Glomerular endothelial cell (primary cell): ENCODE measurements at regions not wholly inside any gene's neighbourhood (a gene's known extent, or its start where the extent isn't known, plus 50 kb on each side); places are given as distances from the start of the nearest gene placed in this dataset.
"Not testable (repeated sequence)": the region's sequence is repeated elsewhere in the genome, so short reads cannot be mapped to it uniquely, and the experiment has no call there.

Experiments
- DNase-seq: peaks from one replicate; pipeline ENCODE4 v3.0.0-alpha.2; 2011; ENCODE audit warnings: low read depth, low spot score; ENCODE audit errors: extremely low read depth

GRCh38 chr2:154580767-154581166 lies 117.7 kb upstream of the KCNJ3 start:
- no peak for DNase-seq

- not testable (repeated sequence) for DNase-seq
Observed at GRCh38 chr2:154582694-154583093, 115.8 kb upstream of the KCNJ3 start.

DNA sequence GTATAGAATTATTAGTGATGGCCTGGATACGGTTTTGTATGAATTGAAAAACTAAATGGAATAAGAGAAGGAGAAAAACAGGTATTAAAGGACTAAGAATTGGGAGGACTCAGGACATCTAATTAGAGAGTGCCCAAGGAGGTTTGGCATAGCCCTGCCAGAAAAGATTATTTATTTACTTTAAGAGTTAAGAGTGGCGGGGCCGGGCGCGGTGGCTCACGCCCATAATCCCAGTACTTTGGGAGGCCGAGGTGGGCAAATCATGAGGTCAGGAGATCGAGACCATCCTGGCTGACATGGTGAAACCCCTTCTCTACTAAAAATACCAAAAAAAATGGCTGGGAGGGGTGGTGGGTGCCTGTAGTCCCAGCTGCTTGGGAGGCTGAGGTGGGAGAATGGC lies 115.2 kb upstream of the KCNJ3 start:
- DNase-seq = not testable (repeated sequence)

GRCh38 chr2:154587739-154588138 lies 110.8 kb upstream of the KCNJ3 start:
- DNase-seq = no peak

- no peak for DNase-seq
Observed at GRCh38 chr2:154588838-154589237, 109.7 kb upstream of the KCNJ3 start.

DNA sequence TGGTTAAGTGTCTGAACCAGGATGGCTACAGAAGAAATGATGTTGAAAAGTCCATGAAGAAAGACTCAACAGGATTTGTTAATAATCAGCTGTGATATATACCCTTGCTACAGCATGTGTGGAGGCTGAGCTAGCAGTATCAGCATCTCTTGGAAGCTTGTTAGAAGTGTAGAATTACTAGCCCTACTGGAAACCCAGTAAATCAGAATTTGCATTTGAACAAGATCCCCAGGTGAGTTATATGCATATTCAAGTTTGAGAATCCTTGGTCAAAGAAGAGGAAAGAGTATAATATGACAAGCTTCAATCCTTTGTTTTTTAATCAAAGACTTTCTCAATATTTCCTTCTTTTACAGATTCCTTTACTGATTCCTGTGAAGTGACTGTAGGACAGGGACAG lies 109.0 kb upstream of the KCNJ3 start:
- no peak for DNase-seq

DNA sequence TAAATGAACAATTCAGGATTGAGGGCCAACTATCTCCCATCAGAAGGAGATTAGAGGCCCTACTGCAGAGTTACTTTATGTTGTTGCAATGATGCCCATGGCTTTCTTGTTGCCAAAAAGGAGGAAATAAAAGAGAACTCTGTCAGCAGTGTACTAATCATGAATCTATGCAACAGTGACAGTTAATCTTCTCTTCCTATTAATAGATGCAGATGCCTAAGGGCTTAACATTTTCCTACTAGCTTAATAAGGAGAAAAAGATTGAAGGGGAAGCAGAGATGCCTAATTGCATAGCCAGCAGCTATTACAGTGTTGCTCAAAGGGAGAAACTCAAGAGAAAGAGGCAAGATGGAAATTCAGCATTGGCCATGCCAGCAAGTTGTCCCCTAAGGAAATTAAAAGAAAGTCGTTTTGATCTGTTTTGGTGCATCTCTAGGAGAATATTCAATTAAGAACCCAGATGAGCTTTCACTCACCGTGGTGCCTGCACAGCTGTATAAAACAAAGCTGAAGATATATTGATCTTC lies 107.1 kb upstream of the KCNJ3 start:
- DNase-seq = no peak

GRCh38 chr2:154599189-154599588 lies 99.3 kb upstream of the KCNJ3 start:
- DNase-seq = no peak

GRCh38 chr2:154600927-154601494 lies 97.5 kb upstream of the KCNJ3 start:
- no peak for DNase-seq

DNA sequence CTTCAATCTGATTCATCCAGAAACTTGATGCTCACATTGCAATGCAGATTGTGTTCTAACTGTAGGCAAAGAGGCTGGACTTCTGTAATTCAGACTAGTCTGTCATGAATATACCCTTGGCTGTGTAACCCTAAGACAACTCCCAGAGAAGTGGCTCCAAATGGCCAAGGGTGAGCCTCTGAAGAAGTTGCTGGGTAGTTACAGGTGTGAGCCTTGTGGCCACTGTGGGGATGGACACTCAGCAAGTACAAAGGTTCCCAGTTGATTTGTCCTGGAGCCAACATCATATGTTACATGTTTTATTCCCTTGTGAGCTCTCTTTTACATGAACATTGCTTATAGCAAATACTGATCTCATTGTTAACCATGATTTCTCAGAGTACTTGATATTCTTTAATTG lies 94.8 kb upstream of the KCNJ3 start:
- DNase-seq = no peak

- DNase-seq = no peak
Observed at GRCh38 chr2:154608438-154608837, 90.1 kb upstream of the KCNJ3 start.

DNA sequence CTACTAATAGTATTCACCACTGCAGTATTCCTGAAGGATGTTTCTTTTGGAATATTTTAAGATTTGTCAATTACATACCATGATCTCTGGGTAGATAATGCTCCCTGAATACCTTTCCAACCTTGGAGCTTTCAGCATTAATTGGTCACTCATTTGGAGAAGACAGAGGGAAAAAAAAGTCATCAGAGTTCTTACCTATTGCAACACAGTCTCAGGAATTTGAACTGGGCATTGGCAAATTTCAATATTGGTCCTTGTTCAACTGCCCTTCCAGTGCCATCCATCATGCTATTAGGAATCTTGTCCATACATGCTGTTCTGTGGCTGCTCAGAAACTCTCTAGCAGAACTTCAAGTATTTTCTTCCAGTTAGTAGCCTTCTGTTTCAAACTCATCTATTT lies 83.6 kb upstream of the KCNJ3 start:
- DNase-seq = no peak

DNA sequence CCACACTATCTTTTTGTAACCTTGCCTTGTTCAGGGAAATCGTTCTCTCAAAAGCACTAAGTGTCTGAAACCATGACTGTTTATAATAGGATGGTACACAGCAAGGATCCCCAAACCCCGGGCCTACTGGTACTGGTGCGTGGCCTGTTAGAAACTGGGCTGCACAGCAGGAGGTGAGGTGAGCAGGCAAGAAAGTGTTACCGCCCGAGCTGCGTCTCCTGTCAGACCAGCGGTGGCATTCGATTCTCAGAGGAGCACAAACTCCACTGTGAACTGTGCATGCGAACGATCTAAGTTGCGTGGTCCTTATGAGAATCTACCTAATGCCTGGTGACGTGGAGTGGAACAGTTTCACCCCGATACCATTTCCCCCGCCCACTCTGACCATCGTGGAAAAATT lies 81.8 kb upstream of the KCNJ3 start:
- no peak for DNase-seq

DNA sequence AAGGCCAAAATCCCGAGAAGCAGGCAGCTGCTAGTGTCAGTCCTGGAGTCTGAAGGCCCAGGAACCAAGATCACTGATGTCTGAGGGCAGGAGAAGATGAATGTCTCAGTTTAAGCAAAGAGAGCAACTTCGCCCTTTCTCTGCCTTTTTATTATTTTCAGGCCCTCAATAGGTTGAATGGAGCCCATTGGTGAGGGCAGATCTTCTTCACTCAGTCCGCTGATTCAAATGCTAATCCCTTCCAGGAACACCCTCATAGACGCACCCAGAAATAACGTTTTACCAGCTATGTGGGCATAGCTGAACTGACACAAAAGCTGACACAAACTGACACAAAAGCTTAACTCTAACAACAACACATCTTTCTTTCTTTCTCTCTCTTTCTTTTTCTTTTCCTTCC lies 78.0 kb upstream of the KCNJ3 start:
- DNase-seq = no peak

GRCh38 chr2:154623819-154624218 lies 74.7 kb upstream of the KCNJ3 start:
- peak; percentile 25 for DNase-seq

- no peak for DNase-seq
Observed at GRCh38 chr2:154637456-154637855, 61.0 kb upstream of the KCNJ3 start.

DNA sequence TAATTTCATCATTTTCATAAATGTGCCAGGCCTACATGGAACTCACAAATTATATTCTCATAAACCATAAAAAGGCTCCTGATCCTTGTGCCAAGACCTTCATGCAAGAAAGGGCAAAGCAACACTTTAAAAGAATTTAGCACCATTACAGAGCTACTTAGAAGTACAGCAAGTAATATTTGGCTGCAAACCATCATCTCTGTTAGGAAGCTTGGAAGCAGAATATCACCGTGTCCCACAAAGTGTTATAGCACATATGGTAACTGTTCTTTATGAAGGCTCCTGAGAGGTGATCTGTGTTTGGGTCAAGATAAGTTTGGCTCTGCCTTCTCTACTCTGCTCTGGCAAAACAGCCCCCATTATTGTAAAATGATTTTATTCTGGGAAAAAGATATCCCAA lies 59.7 kb upstream of the KCNJ3 start:
- DNase-seq = no peak

DNA sequence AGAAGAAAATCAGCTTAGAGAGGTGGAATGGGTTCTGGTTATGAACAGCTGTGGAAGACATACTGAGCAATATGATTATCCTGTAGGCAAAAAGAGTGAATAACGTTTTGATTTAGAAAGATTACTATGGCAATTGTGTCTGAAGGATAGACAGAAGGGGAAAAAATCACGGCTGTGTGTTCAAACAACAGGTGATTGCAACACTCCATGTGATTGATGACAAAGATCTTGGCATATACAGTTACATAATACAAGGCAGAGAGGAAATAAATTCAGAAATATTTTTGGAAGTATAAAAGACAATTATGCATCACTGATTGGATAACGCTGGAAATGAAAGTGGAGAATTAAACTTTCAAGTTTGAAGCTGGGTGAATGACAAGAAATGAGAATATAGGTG lies 58.5 kb upstream of the KCNJ3 start:
- DNase-seq = no peak
